ENCODE measurements at regions not wholly inside any gene's neighbourhood (a gene's known extent, or its start where the extent isn't known, plus 50 kb on each side); places are given as distances from the start of the nearest gene placed in this dataset.
"Not testable (repeated sequence)": the region's sequence is repeated elsewhere in the genome, so short reads cannot be mapped to it uniquely, and the experiment has no call there.

DNA sequence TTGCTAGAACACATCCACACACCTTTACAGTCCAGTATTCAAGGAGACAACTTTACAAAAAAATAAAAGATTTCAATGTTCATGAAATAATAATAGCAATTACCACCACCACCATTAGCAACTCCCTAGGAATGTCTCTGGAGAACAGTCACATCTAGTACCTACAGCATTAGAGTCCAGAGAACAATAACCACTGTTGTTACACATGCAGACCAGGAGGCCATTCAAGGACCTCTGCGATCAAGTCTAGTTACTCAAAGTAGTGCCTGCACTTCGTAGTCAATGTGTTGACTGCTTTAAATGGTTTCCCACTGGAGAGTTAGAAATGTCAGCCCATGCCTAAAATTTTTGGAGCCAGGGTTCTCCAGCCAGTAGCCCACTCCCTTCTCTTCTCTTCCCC is 244.4 kb downstream of the DEPDC1B start:
- Histone ChIP-seq H3K36me3 (ENCODE audit: control insufficient read depth in 2 of 2, insufficient read depth in 2 of 2, low read length in 1 of 2) (no peaks in the 10 kb centered on the region), H3K27me3 (replicated peaks in 1 of 2; ENCODE audit: control insufficient read depth in 2 of 2, insufficient read depth in 2 of 2, low read length in 1 of 2) (no peaks in the 10 kb centered on the region), H3K79me2 (ENCODE audit: control insufficient read depth, insufficient read depth, low read length) (no peaks in the 10 kb centered on the region), H2AFZ (ENCODE audit: control insufficient read depth, low read depth, low read length) (no peak overlapping the region), H4K20me1 (ENCODE audit: control insufficient read depth, insufficient read depth) (no peaks in the 10 kb centered on the region), H3K4me1 (ENCODE audit: control insufficient read depth, insufficient read depth, low read length) (no peaks in the 10 kb centered on the region), H3K9ac (ENCODE audit: control insufficient read depth, insufficient read depth, low read length) (no peak overlapping the region), H3K4me3 (no peak overlapping the region), H3K27ac (ENCODE audit: control insufficient read depth, insufficient read depth) (no peak overlapping the region), H3K9me3 (replicated peaks; ENCODE audit: control insufficient read depth, insufficient read depth, low read length) (no peaks in the 10 kb centered on the region), H3K4me2 (ENCODE audit: control insufficient read depth, insufficient read depth) (no peak overlapping the region)
- CTCF ChIA-PET = no interaction called here
- DNase-seq (ENCODE audit: low read depth, low spot score) (no peak), FAIRE-seq (no peak), ATAC-seq (no peak)
- BruUV-seq (replicated peaks) = no TSS peak
- RAD21 ChIA-PET (ENCODE audit: unreplicated experiment) = no interaction called here
- SMC1A ChIA-PET (ENCODE audit: uncharacterized antibody, unreplicated experiment) = no interaction called here
- in situ Hi-C loops (cut with MboI) (no loop called here), intact Hi-C loops (cut with micrococcal nuclease; ENCODE audit: unreplicated experiment) (no loop called here)
- TF ChIP-seq KAT2A (conservative IDR thresholded peaks at IDR 0.05; ENCODE audit: control insufficient read depth, low read depth, low read length) = no peak
- POLR2A ChIA-PET = no interaction called here
- WGBS (ENCODE audit: insufficient coverage, insufficient replicate concordance, low lambda C conversion rate, missing lambda C conversion rate) = 67% methylated on average over 2 of the region's 2 CpGs

DNA sequence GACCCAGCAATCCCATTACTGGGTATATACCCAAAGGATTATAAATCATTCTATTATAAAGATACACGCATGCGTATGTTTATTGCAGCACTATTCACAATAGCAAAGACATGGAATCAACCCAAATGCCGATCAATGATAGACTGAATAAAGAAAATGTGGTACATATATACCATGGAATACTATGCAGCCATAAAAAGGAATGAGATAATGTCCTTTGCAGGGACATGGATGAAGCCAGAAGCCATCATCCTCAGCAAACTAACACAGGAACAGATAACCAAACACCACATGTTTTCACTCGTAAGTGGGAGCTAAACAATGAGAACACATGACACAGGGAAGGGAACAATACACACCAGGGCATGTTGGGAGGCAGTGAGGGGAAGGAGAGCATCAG is 245.7 kb downstream of the DEPDC1B start:
- H3K9me3 ChIP-seq (replicated peaks; ENCODE audit: control insufficient read depth, insufficient read depth, low read length); ATAC-seq; H3K4me3 ChIP-seq; FAIRE-seq; H3K36me3 ChIP-seq (ENCODE audit: control insufficient read depth in 2 of 2, insufficient read depth in 2 of 2, low read length in 1 of 2); H3K27me3 ChIP-seq (replicated peaks in 1 of 2; ENCODE audit: control insufficient read depth in 2 of 2, insufficient read depth in 2 of 2, low read length in 1 of 2); CTCF ChIA-PET; H4K20me1 ChIP-seq (ENCODE audit: control insufficient read depth, insufficient read depth); POLR2A ChIA-PET; H3K27ac ChIP-seq (ENCODE audit: control insufficient read depth, insufficient read depth); H3K4me2 ChIP-seq (ENCODE audit: control insufficient read depth, insufficient read depth); intact Hi-C loops (cut with micrococcal nuclease; ENCODE audit: unreplicated experiment); DNase-seq (ENCODE audit: low read depth, low spot score); in situ Hi-C loops (cut with MboI); BruUV-seq (replicated peaks); RAD21 ChIA-PET (ENCODE audit: unreplicated experiment); H3K79me2 ChIP-seq (ENCODE audit: control insufficient read depth, insufficient read depth, low read length); H2AFZ ChIP-seq (ENCODE audit: control insufficient read depth, low read depth, low read length); H3K9ac ChIP-seq (ENCODE audit: control insufficient read depth, insufficient read depth, low read length); H3K4me1 ChIP-seq (ENCODE audit: control insufficient read depth, insufficient read depth, low read length): not testable (repeated sequence)
- 100% methylated on average over 4 of the region's 4 CpGs for WGBS (ENCODE audit: insufficient coverage, insufficient replicate concordance, low lambda C conversion rate, missing lambda C conversion rate)
- SMC1A ChIA-PET (ENCODE audit: uncharacterized antibody, unreplicated experiment) = interaction anchor here (2.1 kb wide), 1 partner anchor 11 kb away, joined by 7 read pairs; no protein-coding TSS in a partner anchor
